IMR-90 (cell line): ENCODE measurements at regions not wholly inside any gene's neighbourhood (a gene's known extent, or its start where the extent isn't known, plus 50 kb on each side); places are given as distances from the start of the nearest gene placed in this dataset.

Source experiments
- ATAC-seq: fragments of 200-7000 bp; cut with Tn5 transposase; 2 replicates; pipeline ENCODE4 v1.9.1; 2020; ENCODE audit warnings: low read depth, mild to moderate bottlenecking, moderate library complexity
- BruUV-seq: library from RNA; stranded (reverse); fragments of 400-500 nt; replicated peaks from 2 replicates; lab custom pipeline; 2021; lab: Mats Ljungman, UMichigan
- CTCF ChIA-PET: fragments of 300-600 bp; formaldehyde crosslinking; extraction: SDS; loops from one replicate; lab custom pipeline; 2021; ENCODE audit warnings: antibody characterized with exemption; lab: Yijun Ruan, JAX
- POLR2A ChIA-PET: fragments of 300-600 bp; sonication (Branson Sonifier 250); formaldehyde crosslinking; loops from one replicate; lab custom pipeline; 2022; ENCODE audit warnings: antibody characterized with exemption; ENCODE audit not compliant: unreplicated experiment; lab: Charles Lee
- DNase-seq: peaks from one replicate; pipeline ENCODE4 v3.0.0; 2013
- H2AFZ ChIP-seq: replicated peaks from 2 replicates; pipeline ENCODE3; 2013; ENCODE audit warnings: low read length, mild to moderate bottlenecking; ENCODE audit not compliant: poor library complexity
- H2AK5ac ChIP-seq: 2 replicates; pipeline ENCODE4 v1.6.1; 2013; ENCODE audit warnings: low read depth, low read length, inconsistent platforms
- H2AK9ac ChIP-seq: replicated peaks from 2 replicates; pipeline ENCODE3; 2013; ENCODE audit warnings: mild to moderate bottlenecking, low read depth, low read length, moderate library complexity; ENCODE audit not compliant: poor library complexity
- H2BK120ac ChIP-seq: 2 replicates; pipeline ENCODE4 v1.6.1; 2013; ENCODE audit warnings: low read depth, low read length, inconsistent platforms
- H2BK15ac ChIP-seq: 3 replicates; pipeline ENCODE4 v1.6.1; 2013; ENCODE audit warnings: low read depth, low read length, inconsistent platforms
- H2BK20ac ChIP-seq: 2 replicates; pipeline ENCODE4 v1.6.1; 2013; ENCODE audit warnings: low read depth, mild to moderate bottlenecking, inconsistent platforms, low read length, moderate library complexity
- H2BK5ac ChIP-seq: 2 replicates; pipeline ENCODE4 v1.6.1; 2013; ENCODE audit warnings: mild to moderate bottlenecking, low read depth, low read length, inconsistent platforms; ENCODE audit not compliant: poor library complexity, severe bottlenecking
- H3K14ac ChIP-seq: replicated peaks from 2 replicates; pipeline ENCODE4 v1.6.1; 2013; ENCODE audit warnings: low read depth, low read length, inconsistent platforms
- H3K18ac ChIP-seq: 2 replicates; pipeline ENCODE4 v1.6.1; 2013; ENCODE audit warnings: low read depth, low read length, control low read depth
- H3K23ac ChIP-seq: 2 replicates; pipeline ENCODE4 v1.6.1; 2013; ENCODE audit warnings: low read depth, low read length, inconsistent platforms
- H3K27ac ChIP-seq: 2 replicates; pipeline ENCODE4 v1.5.1; 2013; ENCODE audit warnings: mild to moderate bottlenecking, control low read depth, low read length; ENCODE audit not compliant: insufficient read depth
- H3K27me3 ChIP-seq: 2 replicates; pipeline ENCODE4 v1.6.1; 2013; ENCODE audit warnings: low read length; ENCODE audit not compliant: control insufficient read depth, insufficient read depth
- H3K36me3 ChIP-seq: 2 replicates; pipeline ENCODE4 v1.6.1; 2013; ENCODE audit warnings: low read length, mixed read lengths; ENCODE audit not compliant: control insufficient read depth, insufficient read depth
- H3K4ac ChIP-seq: 2 replicates; pipeline ENCODE4 v1.6.1; 2013; ENCODE audit warnings: low read depth, low read length, inconsistent platforms
- H3K4me1 ChIP-seq: 2 replicates; pipeline ENCODE4 v1.6.1; 2013; ENCODE audit warnings: low read length, mixed read lengths; ENCODE audit not compliant: control insufficient read depth, insufficient read depth
- H3K4me2 ChIP-seq: 2 replicates; pipeline ENCODE4 v1.6.1; 2013; ENCODE audit warnings: low read depth, mild to moderate bottlenecking, control low read depth, low read length, moderate library complexity
- H3K4me3 ChIP-seq: 2 replicates; pipeline ENCODE4 v1.5.1; 2013; ENCODE audit warnings: low read depth, mild to moderate bottlenecking, control low read depth, low read length, moderate library complexity; ENCODE audit not compliant: insufficient read depth
- H3K56ac ChIP-seq: 2 replicates; pipeline ENCODE4 v1.6.1; 2013; ENCODE audit warnings: low read length, inconsistent platforms; ENCODE audit not compliant: insufficient read depth; ENCODE audit errors: extremely low read depth
- H3K79me1 ChIP-seq, 2 experiments: 2 replicates each; pipeline ENCODE4 v1.6.1; 2013; ENCODE audit warnings: low read length in 2 of 2, inconsistent platforms in 1 of 2, low read depth in 1 of 2
- H3K9ac ChIP-seq: 2 replicates; pipeline ENCODE4 v1.6.1; 2013; ENCODE audit warnings: low read depth, low read length, control low read depth
- H3K9me1 ChIP-seq: 2 replicates; pipeline ENCODE4 v1.6.1; 2013; ENCODE audit warnings: low read length, inconsistent platforms; ENCODE audit not compliant: insufficient read depth
- H3K9me3 ChIP-seq: 2 replicates; pipeline ENCODE4 v1.6.1; 2013; ENCODE audit warnings: low read length; ENCODE audit not compliant: control insufficient read depth, insufficient read depth
- H4K20me1 ChIP-seq: 2 replicates; pipeline ENCODE4 v1.6.1; 2013; ENCODE audit warnings: low read length, inconsistent platforms; ENCODE audit not compliant: insufficient read depth
- H4K5ac ChIP-seq: 2 replicates; pipeline ENCODE4 v1.6.1; 2013; ENCODE audit warnings: mild to moderate bottlenecking, low read depth, low read length, control low read depth
- H4K8ac ChIP-seq, 2 experiments: 2 replicates each; pipeline ENCODE4 v1.6.1; 2013; ENCODE audit warnings: low read depth in 2 of 2, low read length in 2 of 2, control low read depth in 1 of 2, inconsistent platforms in 1 of 2
- H4K91ac ChIP-seq: 2 replicates; pipeline ENCODE4 v1.6.1; 2013; ENCODE audit warnings: low read depth, low read length, inconsistent platforms; ENCODE audit not compliant: insufficient read depth
- BHLHE40 ChIP-seq: fragments of 150-350 bp; IDR thresholded peaks from 2 replicates; pipeline ENCODE4 v1.6.1; 2016; ENCODE audit warnings: mild to moderate bottlenecking, low read depth, low read length
- FOS ChIP-seq: fragments of 150-350 bp; IDR thresholded peaks from 2 replicates; pipeline ENCODE4 v1.6.1; 2016; ENCODE audit warnings: low read depth, low read length
- NFE2L2 ChIP-seq: fragments of 150-350 bp; IDR thresholded peaks from 2 replicates; pipeline ENCODE4 v1.6.1; 2016; ENCODE audit warnings: low read depth, mild to moderate bottlenecking, low read length
- POLR2A ChIP-seq: IDR thresholded peaks from 2 replicates; pipeline ENCODE4 v1.6.1; 2012; ENCODE audit warnings: mild to moderate bottlenecking, low read depth, low read length
- RCOR1 ChIP-seq: IDR thresholded peaks from 2 replicates; pipeline ENCODE4 v1.6.1; 2012; ENCODE audit warnings: mild to moderate bottlenecking, low read length, improper control_type of control experiment; ENCODE audit not compliant: insufficient replicate concordance
- RFX5 ChIP-seq: IDR thresholded peaks from 2 replicates; pipeline ENCODE4 v1.8.0; 2012; ENCODE audit warnings: low read depth, mild to moderate bottlenecking, low read length, moderate library complexity
- SMC3 ChIP-seq: fragments of 150-350 bp; IDR thresholded peaks from 2 replicates; pipeline ENCODE4 v1.6.1; 2016; ENCODE audit warnings: low read depth, mild to moderate bottlenecking, antibody characterized with exemption, low read length, moderate library complexity
- WGBS, 2 experiments: methylation state at CpG; one replicate each; pipeline versions ENCODE4 v1.1.5 to v1.1.7; 2013; ENCODE audit warnings: missing lambda C conversion rate in 2 of 2; ENCODE audit not compliant: insufficient read length in 1 of 2; ENCODE audit errors: extremely low coverage in 2 of 2; 5-methylcytosine and 5-hydroxymethylcytosine counted together
- dilution Hi-C: fragments of 300-500 bp; cut with HindIII; formaldehyde crosslinking; loops from one replicate; pipeline ENCODE4 v1.14.3; 2018; ENCODE audit warnings: low sequenced_read_pairs; ENCODE audit not compliant: unreplicated experiment
- in situ Hi-C: fragments of 300-500 bp; cut with MboI; formaldehyde crosslinking; loops from 3 replicates; pipeline ENCODE4 v1.14.3; 2019; ENCODE audit warnings: low sequenced_read_pairs, inconsistent platforms, mixed read lengths
- intact Hi-C: fragments of 100-400 bp; cut with micrococcal nuclease; formaldehyde crosslinking; loops from 2 replicates; pipeline ENCODE4 v1.10.0; 2022
- TF ChIP-seq, protein P1 (sequence below): fragments of 150-350 bp; IDR thresholded peaks from 2 replicates; pipeline ENCODE4 v1.6.1; 2017; ENCODE audit warnings: mild to moderate bottlenecking, antibody characterized with exemption, low read length, low read depth
- TF ChIP-seq, protein P2 (sequence below): fragments of 150-350 bp; IDR thresholded peaks from 2 replicates; pipeline ENCODE4 v1.6.1; 2016; ENCODE audit warnings: low read depth, mild to moderate bottlenecking, low read length, moderate library complexity, borderline replicate concordance

DNA sequence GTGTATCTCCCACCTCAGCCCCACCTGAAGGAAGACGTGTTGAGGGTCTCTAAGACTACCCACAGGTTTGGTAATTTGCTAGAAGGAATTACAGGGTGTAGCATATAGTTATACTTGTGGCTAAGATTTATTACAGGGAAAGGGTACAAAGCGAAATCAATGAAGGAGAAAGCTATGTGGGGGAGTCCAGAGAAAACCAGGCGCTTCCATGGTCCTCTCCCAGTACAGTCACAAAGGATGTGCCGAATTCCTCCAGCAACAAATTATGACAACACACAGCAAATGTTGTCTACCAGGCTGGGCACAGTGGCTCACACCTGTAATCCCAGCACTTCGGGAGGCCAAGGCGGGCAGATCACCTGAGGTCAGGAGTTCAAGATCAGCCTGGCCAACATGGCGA is 64.1 kb upstream of the TGM3 start:
- Histone ChIP-seq H3K79me1 (no peaks in the 10 kb centered on the region), H3K36me3 (no peaks in the 10 kb centered on the region), H2BK5ac (no peak overlapping the region), H2AK9ac (no peak overlapping the region), H4K20me1 (no peaks in the 10 kb centered on the region), H3K56ac (no peak overlapping the region), H4K8ac (no peak overlapping the region), H3K9me3 (no peaks in the 10 kb centered on the region), H2AK5ac (no peak overlapping the region), H3K4ac (no peak overlapping the region), H2BK120ac (no peak overlapping the region), H4K91ac (no peak overlapping the region), H3K4me2 (no peak overlapping the region), H3K23ac (no peak overlapping the region), H3K4me1 (peaks cover 3% of the 10 kb centered on the region; the same call in 1 of the 2 replicates), H3K27ac (no peak overlapping the region), H3K27me3 (no peaks in the 10 kb centered on the region; the same call in 1 of the 2 replicates), H3K18ac (no peak overlapping the region), H2AFZ (no peak overlapping the region), H3K14ac (no peak overlapping the region), H3K9ac (no peak overlapping the region), H4K5ac (no peak overlapping the region), H2BK20ac (no peak overlapping the region), H3K4me3 (no peak overlapping the region), H3K9me1 (0 out of 2 replicates have a peak, but pooled peaks cover 3% of the 10 kb centered on the region), H2BK15ac (no peak overlapping the region)
- intact Hi-C loops (no loop called here), dilution Hi-C loops (no loop called here), in situ Hi-C loops (no loop called here)
- ChIA-PET POLR2A (no interaction called here), CTCF (no interaction called here)
- no peak for DNase-seq
- TF ChIP-seq POLR2A, result no peak
- no peak for TF ChIP-seq RCOR1
- TF ChIP-seq BHLHE40, result no peak
- no peak for TF ChIP-seq SMC3
- no peak for TF ChIP-seq FOS
- no peak for TF ChIP-seq NFE2L2
- TF ChIP-seq, protein P1, sequence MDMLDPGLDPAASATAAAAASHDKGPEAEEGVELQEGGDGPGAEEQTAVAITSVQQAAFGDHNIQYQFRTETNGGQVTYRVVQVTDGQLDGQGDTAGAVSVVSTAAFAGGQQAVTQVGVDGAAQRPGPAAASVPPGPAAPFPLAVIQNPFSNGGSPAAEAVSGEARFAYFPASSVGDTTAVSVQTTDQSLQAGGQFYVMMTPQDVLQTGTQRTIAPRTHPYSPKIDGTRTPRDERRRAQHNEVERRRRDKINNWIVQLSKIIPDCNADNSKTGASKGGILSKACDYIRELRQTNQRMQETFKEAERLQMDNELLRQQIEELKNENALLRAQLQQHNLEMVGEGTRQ, result no peak
- TF ChIP-seq, protein P2, sequence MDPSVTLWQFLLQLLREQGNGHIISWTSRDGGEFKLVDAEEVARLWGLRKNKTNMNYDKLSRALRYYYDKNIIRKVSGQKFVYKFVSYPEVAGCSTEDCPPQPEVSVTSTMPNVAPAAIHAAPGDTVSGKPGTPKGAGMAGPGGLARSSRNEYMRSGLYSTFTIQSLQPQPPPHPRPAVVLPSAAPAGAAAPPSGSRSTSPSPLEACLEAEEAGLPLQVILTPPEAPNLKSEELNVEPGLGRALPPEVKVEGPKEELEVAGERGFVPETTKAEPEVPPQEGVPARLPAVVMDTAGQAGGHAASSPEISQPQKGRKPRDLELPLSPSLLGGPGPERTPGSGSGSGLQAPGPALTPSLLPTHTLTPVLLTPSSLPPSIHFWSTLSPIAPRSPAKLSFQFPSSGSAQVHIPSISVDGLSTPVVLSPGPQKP, result no peak
- TF ChIP-seq RFX5, result no peak
- 100% methylated on average over 1 of the region's 7 CpGs; no CpG with 5 or more reads in 1 of the 2 experiments for WGBS, 2 experiments
- ATAC-seq, result no peak
- no TSS peak for BruUV-seq
